ENCODE measurements at regions not wholly inside any gene's neighbourhood (a gene's known extent, or its start where the extent isn't known, plus 50 kb on each side); places are given as distances from the start of the nearest gene placed in this dataset.
"Not testable (repeated sequence)": the region's sequence is repeated elsewhere in the genome, so short reads cannot be mapped to it uniquely, and the experiment has no call there.

DNA sequence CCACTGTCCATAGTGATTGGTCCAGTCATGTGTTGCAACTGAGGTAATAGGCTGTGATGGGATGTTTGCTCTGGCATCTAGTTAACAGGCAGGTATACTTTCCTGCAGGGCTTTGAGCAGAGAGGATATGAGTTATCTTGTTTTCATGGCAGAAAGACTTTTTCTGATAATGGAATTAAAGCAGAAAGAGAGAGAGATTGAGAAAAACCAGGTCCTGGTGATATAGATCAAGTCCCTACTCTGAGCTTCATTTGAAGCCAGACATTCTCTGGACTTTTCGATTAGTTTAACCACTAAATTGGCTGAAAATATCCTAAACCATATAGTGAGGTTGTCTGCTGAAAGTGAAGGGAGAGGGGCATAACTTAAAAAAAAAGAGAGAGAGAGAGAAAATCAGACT, 233.8 kb upstream of the TBX18 start:
- Histone ChIP-seq H3K27me3 (ENCODE audit: control insufficient read depth in 1 of 2, insufficient read depth in 1 of 2, low read length in 2 of 2) (peaks cover 0 to 8% of the 10 kb centered on the region in 2 experiments), H2BK120ac (ENCODE audit: low read depth, low read length) (no peak overlapping the region), H2BK5ac (ENCODE audit: low read depth, low read length, poor library complexity, severe bottlenecking) (no peak overlapping the region), H3K79me1 (replicated peaks; ENCODE audit: low read length, poor library complexity, severe bottlenecking) (no peaks in the 10 kb centered on the region), H3K9ac (ENCODE audit: low read length) (no peak overlapping the region), H4K91ac (ENCODE audit: low read length) (no peak overlapping the region), H3K4me1 (ENCODE audit: control insufficient read depth, insufficient read depth, low read depth, low read length) (no peaks in the 10 kb centered on the region), H3K27ac (ENCODE audit: low read length, poor library complexity, severe bottlenecking) (no peak overlapping the region), H4K8ac (ENCODE audit: low read length) (no peak overlapping the region), H3K36me3 (ENCODE audit: control insufficient read depth in 1 of 2, insufficient read depth in 2 of 2, low read depth in 1 of 2, low read length in 2 of 2) (no peaks in the 10 kb centered on the region), H3K14ac (ENCODE audit: low read length in 2 of 2) (no peak overlapping the region), H3K4me3 (ENCODE audit: insufficient read depth in 1 of 2, low read depth in 1 of 2, low read length in 2 of 2) (no peak overlapping the region), H3K4me2 (ENCODE audit: low read length, poor library complexity, severe bottlenecking) (no peak overlapping the region), H2BK12ac (ENCODE audit: low read length in 2 of 2) (no peak overlapping the region), H3K9me3 (ENCODE audit: control insufficient read depth, low read length) (no peaks in the 10 kb centered on the region), H3K23ac (ENCODE audit: low read length in 2 of 2) (no peak overlapping the region), H2AK5ac (ENCODE audit: low read length, severe bottlenecking) (no peak overlapping the region), H3K18ac (ENCODE audit: low read depth in 1 of 2, low read length in 2 of 2) (no peak overlapping the region), H2AFZ (ENCODE audit: low read depth, low read length) (no peak overlapping the region), H3K4ac (ENCODE audit: low read depth in 1 of 2, low read length in 2 of 2) (no peak overlapping the region), H2BK15ac (ENCODE audit: low read depth, poor library complexity, severe bottlenecking) (no peak overlapping the region)
- no peak for DNase-seq
- no CpG with 5 or more reads among the region's 1 CpG for WGBS

DNA sequence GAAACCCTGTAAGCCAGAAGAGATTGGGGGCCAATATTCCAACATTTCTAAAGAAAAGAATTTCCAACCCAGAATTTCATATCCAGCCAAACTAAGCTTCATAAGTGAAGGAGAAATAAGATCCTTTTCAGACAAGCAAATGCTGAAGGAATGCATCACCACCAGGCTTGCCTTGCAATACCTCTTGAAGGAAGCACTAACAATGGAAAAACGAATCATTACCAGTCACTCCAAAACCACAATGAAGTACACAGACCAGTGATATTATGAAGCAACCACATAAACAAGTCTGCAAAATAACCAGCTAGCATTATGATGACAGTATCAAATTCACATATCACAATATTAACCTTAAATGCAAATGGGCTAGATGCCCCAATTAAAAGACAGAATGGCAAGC, 224.4 kb upstream of the TBX18 start:
- not testable (repeated sequence) for H3K36me3 ChIP-seq (ENCODE audit: control insufficient read depth in 1 of 2, insufficient read depth in 2 of 2, low read depth in 1 of 2, low read length in 2 of 2); H2BK15ac ChIP-seq (ENCODE audit: low read depth, poor library complexity, severe bottlenecking); DNase-seq; H2AK5ac ChIP-seq (ENCODE audit: low read length, severe bottlenecking); H3K9ac ChIP-seq (ENCODE audit: low read length); H3K79me1 ChIP-seq (replicated peaks; ENCODE audit: low read length, poor library complexity, severe bottlenecking); H3K14ac ChIP-seq (ENCODE audit: low read length in 2 of 2); H3K4me1 ChIP-seq (ENCODE audit: control insufficient read depth, insufficient read depth, low read depth, low read length); H3K4me3 ChIP-seq (ENCODE audit: insufficient read depth in 1 of 2, low read depth in 1 of 2, low read length in 2 of 2); H2BK5ac ChIP-seq (ENCODE audit: low read depth, low read length, poor library complexity, severe bottlenecking); H3K23ac ChIP-seq (ENCODE audit: low read length in 2 of 2); H2BK120ac ChIP-seq (ENCODE audit: low read depth, low read length); H2AFZ ChIP-seq (ENCODE audit: low read depth, low read length); H4K8ac ChIP-seq (ENCODE audit: low read length); H3K4ac ChIP-seq (ENCODE audit: low read depth in 1 of 2, low read length in 2 of 2); H3K27ac ChIP-seq (ENCODE audit: low read length, poor library complexity, severe bottlenecking); H4K91ac ChIP-seq (ENCODE audit: low read length); H3K4me2 ChIP-seq (ENCODE audit: low read length, poor library complexity, severe bottlenecking); H3K18ac ChIP-seq (ENCODE audit: low read depth in 1 of 2, low read length in 2 of 2); H3K27me3 ChIP-seq (ENCODE audit: control insufficient read depth in 1 of 2, insufficient read depth in 1 of 2, low read length in 2 of 2); H2BK12ac ChIP-seq (ENCODE audit: low read length in 2 of 2)
- WGBS, result 28% methylated on average over 1 of the region's 1 CpG
- H3K9me3 ChIP-seq (ENCODE audit: control insufficient read depth, low read length), result peaks cover 29% of the 10 kb centered on the region

DNA sequence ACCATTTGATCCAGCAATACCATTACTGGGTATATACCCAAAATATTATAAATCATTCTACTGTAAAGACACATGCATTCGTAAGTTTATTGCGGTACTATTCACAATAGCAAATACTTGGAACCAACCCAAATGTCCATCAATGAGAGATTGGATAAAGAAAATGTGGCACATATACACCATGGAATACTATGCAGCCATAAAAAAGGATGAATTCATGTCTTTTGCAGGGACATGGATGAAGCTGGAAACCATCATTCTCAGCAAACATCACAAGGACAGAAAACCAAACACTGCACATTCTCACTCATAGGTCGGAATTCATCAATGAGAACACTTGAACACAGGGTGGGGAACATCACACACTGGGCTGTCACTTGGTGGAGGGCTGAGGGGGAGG, 221.1 kb upstream of the TBX18 start:
- H3K4ac ChIP-seq (ENCODE audit: low read depth in 1 of 2, low read length in 2 of 2); H3K4me1 ChIP-seq (ENCODE audit: control insufficient read depth, insufficient read depth, low read depth, low read length); H2AFZ ChIP-seq (ENCODE audit: low read depth, low read length); H2AK5ac ChIP-seq (ENCODE audit: low read length, severe bottlenecking); H2BK12ac ChIP-seq (ENCODE audit: low read length in 2 of 2); H3K18ac ChIP-seq (ENCODE audit: low read depth in 1 of 2, low read length in 2 of 2); H3K4me3 ChIP-seq (ENCODE audit: insufficient read depth in 1 of 2, low read depth in 1 of 2, low read length in 2 of 2); DNase-seq; H3K27me3 ChIP-seq (ENCODE audit: control insufficient read depth in 1 of 2, insufficient read depth in 1 of 2, low read length in 2 of 2); H3K36me3 ChIP-seq (ENCODE audit: control insufficient read depth in 1 of 2, insufficient read depth in 2 of 2, low read depth in 1 of 2, low read length in 2 of 2); H3K79me1 ChIP-seq (replicated peaks; ENCODE audit: low read length, poor library complexity, severe bottlenecking); H2BK15ac ChIP-seq (ENCODE audit: low read depth, poor library complexity, severe bottlenecking); H3K23ac ChIP-seq (ENCODE audit: low read length in 2 of 2); H3K14ac ChIP-seq (ENCODE audit: low read length in 2 of 2); H2BK5ac ChIP-seq (ENCODE audit: low read depth, low read length, poor library complexity, severe bottlenecking); H3K9ac ChIP-seq (ENCODE audit: low read length); H3K27ac ChIP-seq (ENCODE audit: low read length, poor library complexity, severe bottlenecking); H4K8ac ChIP-seq (ENCODE audit: low read length); H2BK120ac ChIP-seq (ENCODE audit: low read depth, low read length); H4K91ac ChIP-seq (ENCODE audit: low read length); H3K4me2 ChIP-seq (ENCODE audit: low read length, poor library complexity, severe bottlenecking): not testable (repeated sequence)
- peaks cover 18% of the 10 kb centered on the region for H3K9me3 ChIP-seq (ENCODE audit: control insufficient read depth, low read length)
- WGBS, result no CpG with 5 or more reads among the region's 3 CpGs

DNA sequence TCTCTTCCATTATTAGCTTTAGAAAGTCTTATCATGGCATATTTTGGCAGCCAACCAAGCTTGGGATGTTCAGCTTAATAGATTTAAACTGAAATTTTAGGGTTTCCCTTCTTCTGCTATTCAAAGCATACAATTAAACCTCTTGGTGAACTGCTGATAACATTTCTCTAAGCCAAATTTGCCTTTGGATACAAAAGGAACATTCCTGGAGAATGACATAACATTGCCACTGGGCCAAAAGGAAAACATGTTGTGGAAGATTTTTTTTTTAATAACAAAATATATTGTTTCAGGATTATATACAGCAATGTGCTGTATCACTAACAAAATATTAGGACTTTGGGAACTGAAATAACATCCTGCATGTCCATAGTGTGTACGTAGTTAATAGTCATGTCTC, 215.1 kb upstream of the TBX18 start:
- DNase-seq, result no peak
- Histone ChIP-seq H2AK5ac (ENCODE audit: low read length, severe bottlenecking) (no peak overlapping the region), H3K4me1 (ENCODE audit: control insufficient read depth, insufficient read depth, low read depth, low read length) (no peaks in the 10 kb centered on the region), H3K4me2 (ENCODE audit: low read length, poor library complexity, severe bottlenecking) (no peak overlapping the region), H3K18ac (ENCODE audit: low read depth in 1 of 2, low read length in 2 of 2) (no peak overlapping the region), H3K9ac (ENCODE audit: low read length) (no peak overlapping the region), H3K4ac (ENCODE audit: low read depth in 1 of 2, low read length in 2 of 2) (no peak overlapping the region), H3K23ac (ENCODE audit: low read length in 2 of 2) (no peak overlapping the region), H3K36me3 (ENCODE audit: control insufficient read depth in 1 of 2, insufficient read depth in 2 of 2, low read depth in 1 of 2, low read length in 2 of 2) (no peaks in the 10 kb centered on the region), H3K79me1 (replicated peaks; ENCODE audit: low read length, poor library complexity, severe bottlenecking) (no peaks in the 10 kb centered on the region), H3K9me3 (ENCODE audit: control insufficient read depth, low read length) (peaks cover 2% of the 10 kb centered on the region), H2BK15ac (ENCODE audit: low read depth, poor library complexity, severe bottlenecking) (no peak overlapping the region), H4K8ac (ENCODE audit: low read length) (no peak overlapping the region), H3K27ac (ENCODE audit: low read length, poor library complexity, severe bottlenecking) (no peak overlapping the region), H3K27me3 (ENCODE audit: control insufficient read depth in 1 of 2, insufficient read depth in 1 of 2, low read length in 2 of 2) (no peaks in the 10 kb centered on the region), H2BK12ac (ENCODE audit: low read length in 2 of 2) (no peak overlapping the region), H3K4me3 (ENCODE audit: insufficient read depth in 1 of 2, low read depth in 1 of 2, low read length in 2 of 2) (no peak overlapping the region), H4K91ac (ENCODE audit: low read length) (no peak overlapping the region), H2BK120ac (ENCODE audit: low read depth, low read length) (no peak overlapping the region), H2AFZ (ENCODE audit: low read depth, low read length) (no peak overlapping the region), H3K14ac (ENCODE audit: low read length in 2 of 2) (no peak overlapping the region), H2BK5ac (ENCODE audit: low read depth, low read length, poor library complexity, severe bottlenecking) (no peak overlapping the region)
- no CpG with 5 or more reads among the region's 1 CpG for WGBS

Measured in mesenchymal stem cell (in vitro differentiated cells and primary cell).